ENCODE measurements at regions not wholly inside any gene's neighbourhood (a gene's known extent, or its start where the extent isn't known, plus 50 kb on each side); places are given as distances from the start of the nearest gene placed in this dataset.

DNA sequence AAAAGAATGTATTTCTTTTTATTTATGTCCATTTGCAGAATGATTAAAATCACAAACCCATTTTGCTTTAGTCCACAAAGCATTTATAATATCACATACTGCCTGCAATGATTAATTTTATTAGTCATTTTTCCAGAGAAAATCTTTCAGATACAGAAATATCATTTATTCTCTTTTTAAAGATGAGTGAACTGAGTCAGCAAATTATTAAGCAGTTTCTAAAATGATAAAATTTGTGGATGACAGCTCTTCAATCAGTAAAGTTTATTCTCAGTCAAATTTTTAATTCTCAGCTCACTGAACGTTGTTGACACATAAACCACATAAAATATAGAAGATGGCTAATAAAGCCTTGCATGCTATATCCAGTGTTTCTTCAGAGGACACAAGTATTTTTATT lies 485.5 kb downstream of the PRR32 start:
- no peaks in the 10 kb centered on the region for H3K9me3 ChIP-seq
- DNase-seq (no peak), ATAC-seq (no peak)
- intact Hi-C loops (cut with DNase I) = no loop called here
- H3K4me3 ChIP-seq = no peak overlapping the region
- H3K4me1 ChIP-seq = no peaks in the 10 kb centered on the region
- TF ChIP-seq, protein P1, sequence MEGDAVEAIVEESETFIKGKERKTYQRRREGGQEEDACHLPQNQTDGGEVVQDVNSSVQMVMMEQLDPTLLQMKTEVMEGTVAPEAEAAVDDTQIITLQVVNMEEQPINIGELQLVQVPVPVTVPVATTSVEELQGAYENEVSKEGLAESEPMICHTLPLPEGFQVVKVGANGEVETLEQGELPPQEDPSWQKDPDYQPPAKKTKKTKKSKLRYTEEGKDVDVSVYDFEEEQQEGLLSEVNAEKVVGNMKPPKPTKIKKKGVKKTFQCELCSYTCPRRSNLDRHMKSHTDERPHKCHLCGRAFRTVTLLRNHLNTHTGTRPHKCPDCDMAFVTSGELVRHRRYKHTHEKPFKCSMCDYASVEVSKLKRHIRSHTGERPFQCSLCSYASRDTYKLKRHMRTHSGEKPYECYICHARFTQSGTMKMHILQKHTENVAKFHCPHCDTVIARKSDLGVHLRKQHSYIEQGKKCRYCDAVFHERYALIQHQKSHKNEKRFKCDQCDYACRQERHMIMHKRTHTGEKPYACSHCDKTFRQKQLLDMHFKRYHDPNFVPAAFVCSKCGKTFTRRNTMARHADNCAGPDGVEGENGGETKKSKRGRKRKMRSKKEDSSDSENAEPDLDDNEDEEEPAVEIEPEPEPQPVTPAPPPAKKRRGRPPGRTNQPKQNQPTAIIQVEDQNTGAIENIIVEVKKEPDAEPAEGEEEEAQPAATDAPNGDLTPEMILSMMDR (IDR thresholded peaks at IDR 0.05) = no peak
- TF ChIP-seq POLR2A (IDR thresholded peaks at IDR 0.05) = no peak
- H3K36me3 ChIP-seq = no peaks in the 10 kb centered on the region
- H3K27me3 ChIP-seq = no peaks in the 10 kb centered on the region
- no peak overlapping the region for H3K27ac ChIP-seq
- WGBS (ENCODE audit: insufficient coverage, low coverage, low lambda C conversion rate, missing lambda C conversion rate) = 43% methylated on average over 1 of the region's 1 CpG

DNA sequence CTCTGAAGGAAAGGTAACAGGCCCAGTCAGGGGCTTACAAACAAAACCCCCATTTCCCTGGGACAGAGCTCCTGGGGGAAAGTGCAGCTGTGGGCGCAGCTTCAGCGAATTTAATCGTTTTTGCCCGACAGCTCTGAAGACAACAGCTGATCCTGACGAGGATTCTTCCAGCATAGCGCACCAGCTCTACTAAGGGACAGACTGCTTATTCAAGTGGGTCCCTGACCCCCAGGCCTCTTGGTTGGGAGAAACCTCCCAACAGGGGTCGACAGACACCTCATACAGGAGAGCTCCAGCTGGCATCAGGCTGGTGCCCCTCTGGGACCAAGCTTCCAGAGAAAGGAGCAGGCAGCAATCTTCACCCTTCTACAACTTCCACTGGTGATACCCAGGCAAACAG lies 486.7 kb downstream of the PRR32 start:
- WGBS (ENCODE audit: insufficient coverage, low coverage, low lambda C conversion rate, missing lambda C conversion rate) = 65% methylated on average over 5 of the region's 7 CpGs
- no peak for DNase-seq
- no peaks in the 10 kb centered on the region for H3K27me3 ChIP-seq
- H3K27ac ChIP-seq = no peak overlapping the region
- intact Hi-C loops (cut with DNase I) = no loop called here
- H3K4me3 ChIP-seq = no peak overlapping the region
- no peaks in the 10 kb centered on the region for H3K9me3 ChIP-seq
- no peak for ATAC-seq
- TF ChIP-seq, protein P1 (IDR thresholded peaks at IDR 0.05) = no peak
- no peak for TF ChIP-seq POLR2A (IDR thresholded peaks at IDR 0.05)
- H3K4me1 ChIP-seq = no peaks in the 10 kb centered on the region
- H3K36me3 ChIP-seq = no peaks in the 10 kb centered on the region

DNA sequence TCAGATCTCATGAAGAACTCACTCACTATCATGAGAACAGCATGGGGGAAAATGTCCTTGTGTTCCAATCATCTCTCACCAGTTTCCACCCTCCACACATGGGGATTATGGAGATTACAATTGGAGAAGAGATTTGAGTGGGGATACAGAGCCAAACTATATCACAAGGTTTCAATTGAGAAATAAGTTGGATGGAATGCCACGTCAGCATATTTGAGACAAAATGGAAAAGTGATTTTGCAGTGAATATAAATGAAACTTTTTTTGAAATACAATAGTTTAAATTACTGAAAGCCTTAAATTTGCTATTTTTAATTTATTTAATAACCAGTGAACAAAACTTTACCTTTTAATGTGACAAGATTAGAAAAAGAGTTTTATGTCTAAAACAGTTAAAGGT lies 494.1 kb downstream of the PRR32 start:
- WGBS (ENCODE audit: insufficient coverage, low coverage, low lambda C conversion rate, missing lambda C conversion rate) = 26% methylated on average over 1 of the region's 1 CpG
- DNase-seq = no peak
- intact Hi-C loops (cut with DNase I) = no loop called here
- H3K4me3 ChIP-seq = no peak overlapping the region
- no peaks in the 10 kb centered on the region for H3K27me3 ChIP-seq
- no peaks in the 10 kb centered on the region for H3K36me3 ChIP-seq
- ATAC-seq = no peak
- no peaks in the 10 kb centered on the region for H3K4me1 ChIP-seq
- H3K27ac ChIP-seq = no peak overlapping the region
- H3K9me3 ChIP-seq = no peaks in the 10 kb centered on the region
- TF ChIP-seq, protein P1 (IDR thresholded peaks at IDR 0.05) = no peak
- no peak for TF ChIP-seq POLR2A (IDR thresholded peaks at IDR 0.05)

DNA sequence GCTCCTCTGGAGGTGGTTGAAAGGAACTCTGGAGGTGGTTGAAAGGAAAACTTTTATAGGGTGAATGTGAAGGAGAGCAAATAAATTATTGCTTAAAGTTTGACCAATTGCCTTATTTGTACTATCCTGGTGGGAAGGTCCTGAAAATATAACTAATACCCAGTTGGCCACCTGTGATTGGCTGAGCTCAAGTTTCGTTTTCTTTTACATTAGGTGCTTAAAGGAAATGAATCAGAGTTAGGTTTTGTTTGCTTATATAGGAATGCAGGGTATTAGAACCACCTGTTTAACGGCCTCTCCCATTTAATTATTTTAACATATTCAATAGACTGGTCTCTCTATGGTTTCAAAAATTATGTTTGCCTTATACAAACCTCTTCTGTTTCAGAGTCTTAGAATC lies 497.6 kb downstream of the PRR32 start:
- Histone ChIP-seq H3K27me3 (no peaks in the 10 kb centered on the region), H3K4me3 (no peak overlapping the region), H3K36me3 (no peaks in the 10 kb centered on the region), H3K27ac (no peak overlapping the region), H3K4me1 (no peaks in the 10 kb centered on the region), H3K9me3 (no peaks in the 10 kb centered on the region)
- WGBS (ENCODE audit: insufficient coverage, low coverage, low lambda C conversion rate, missing lambda C conversion rate) = 31% methylated on average over 2 of the region's 2 CpGs
- DNase-seq (no peak), ATAC-seq (no peak)
- intact Hi-C loops (cut with DNase I) = no loop called here
- TF ChIP-seq, protein P1 (IDR thresholded peaks at IDR 0.05) = no peak
- TF ChIP-seq POLR2A (IDR thresholded peaks at IDR 0.05) = no peak

DNA sequence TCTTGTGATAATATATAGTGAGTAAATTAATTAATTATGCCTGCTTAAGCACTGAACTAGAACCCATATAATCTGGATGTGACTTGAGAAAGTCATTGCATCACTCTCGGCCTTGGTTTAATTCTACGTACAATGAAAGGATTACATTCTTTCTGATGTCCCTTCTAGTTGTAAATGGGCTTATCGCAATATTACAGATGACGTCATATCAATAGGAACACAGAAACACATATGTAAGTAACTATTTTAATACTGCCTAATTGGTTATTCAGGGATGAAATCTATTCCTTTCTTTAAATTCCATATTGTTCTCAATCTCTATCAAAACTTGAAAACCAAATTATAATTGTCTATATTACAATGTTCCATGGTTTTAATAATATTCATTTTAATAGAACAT lies 504.6 kb downstream of the PRR32 start:
- H3K27ac ChIP-seq = no peak overlapping the region
- no peak for DNase-seq
- no peaks in the 10 kb centered on the region for H3K9me3 ChIP-seq
- ATAC-seq = no peak
- H3K4me1 ChIP-seq = no peaks in the 10 kb centered on the region
- no peaks in the 10 kb centered on the region for H3K36me3 ChIP-seq
- intact Hi-C loops (cut with DNase I) = no loop called here
- H3K4me3 ChIP-seq = no peak overlapping the region
- 59% methylated on average over 4 of the region's 4 CpGs for WGBS (ENCODE audit: insufficient coverage, low coverage, low lambda C conversion rate, missing lambda C conversion rate)
- no peaks in the 10 kb centered on the region for H3K27me3 ChIP-seq
- TF ChIP-seq, protein P1 (IDR thresholded peaks at IDR 0.05) = no peak
- no peak for TF ChIP-seq POLR2A (IDR thresholded peaks at IDR 0.05)
